ENCODE measurements at regions not wholly inside any gene's neighbourhood (a gene's known extent, or its start where the extent isn't known, plus 50 kb on each side); places are given as distances from the start of the nearest gene placed in this dataset.

- no peak for TF ChIP-seq CTCF (IDR thresholded peaks at IDR 0.05; ENCODE audit: poor library complexity, severe bottlenecking)
- TF ChIP-seq REST (IDR thresholded peaks at IDR 0.05; ENCODE audit: borderline replicate concordance): peak; percentile 25
- no peak for TF ChIP-seq EZH2 (IDR thresholded peaks at IDR 0.05; ENCODE audit: borderline replicate concordance, insufficient read depth, low read length, poor library complexity, severe bottlenecking)
- peak; percentile 92 for TF ChIP-seq POLR2AphosphoS5 (IDR thresholded peaks at IDR 0.05)
- no peak for TF ChIP-seq SMC3 (conservative IDR thresholded peaks at IDR 0.05; ENCODE audit: poor library complexity)
These were observed 853.4 kb downstream of the PLA2G4A start for GRCh38 chr1:187682112-187682511.
